ENCODE measurements at regions not wholly inside any gene's neighbourhood (a gene's known extent, or its start where the extent isn't known, plus 50 kb on each side); places are given as distances from the start of the nearest gene placed in this dataset.

DNA sequence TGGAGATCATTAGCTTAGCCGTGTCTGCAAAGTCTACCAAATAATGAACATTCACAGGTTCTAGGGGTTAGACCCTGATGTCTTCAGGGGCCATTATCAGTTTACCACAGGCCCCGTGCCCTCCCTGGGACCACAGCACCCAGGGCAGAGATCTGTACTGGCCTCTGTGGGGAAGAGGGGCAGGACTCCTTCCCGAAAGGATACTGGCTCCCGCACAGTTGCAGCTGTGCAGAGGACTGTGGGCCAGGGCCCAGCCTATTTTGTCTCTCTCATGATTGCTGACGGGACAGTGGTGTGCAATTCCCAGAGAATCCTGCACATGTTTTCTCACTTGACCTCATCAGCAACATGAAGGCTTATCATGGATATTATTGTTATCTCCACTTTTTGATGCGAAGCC, 243.9 kb downstream of the GLRX3 start:
- TF ChIP-seq CTCF (IDR thresholded peaks at IDR 0.05; ENCODE audit: insufficient read depth, low read length) (no peak), POLR2AphosphoS5 (IDR thresholded peaks at IDR 0.05; ENCODE audit: low read depth) (no peak), GABPA (IDR thresholded peaks at IDR 0.05; ENCODE audit: low read depth) (no peak)
